ENCODE measurements at regions not wholly inside any gene's neighbourhood (a gene's known extent, or its start where the extent isn't known, plus 50 kb on each side); places are given as distances from the start of the nearest gene placed in this dataset.

DNA sequence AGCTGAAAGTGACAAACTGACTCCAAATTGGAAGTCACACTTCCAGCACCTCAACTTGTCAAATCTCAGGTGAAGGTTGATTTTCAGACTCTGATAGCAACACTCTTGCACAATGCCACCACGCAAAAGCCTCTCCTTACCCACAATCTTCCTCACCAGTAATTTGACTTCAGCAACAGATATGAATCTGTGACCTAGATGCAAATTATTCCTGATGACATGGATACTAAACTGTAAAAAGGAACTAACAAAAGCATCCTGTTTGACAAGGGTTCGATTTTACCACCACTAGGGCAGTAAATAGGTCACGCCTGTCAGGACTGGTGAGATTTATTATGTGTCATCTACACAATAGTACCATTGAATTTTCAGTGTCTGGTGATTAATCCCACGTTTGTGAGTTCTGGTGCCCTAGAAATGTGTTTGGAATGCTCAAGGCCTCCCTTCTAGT is 134.4 kb upstream of the COL21A1 start:
- CTCF ChIA-PET, result no interaction called here
- POLR2A ChIA-PET, result no interaction called here
- Mint-ChIP-seq H3K36me3 (no peaks in the 10 kb centered on the region), H3K4me3 (no peak overlapping the region), H3K27ac (no peak overlapping the region), H3K9me3 (peaks cover 0 to 6% (median 0%) of the 10 kb centered on the region in 5 donors), H3K27me3 (no peaks in the 10 kb centered on the region), H3K4me1 (no peaks in the 10 kb centered on the region)
- no peak overlapping the region for H3K4me3 ChIP-seq (ENCODE audit: low read length)
- H3K27ac ChIP-seq (ENCODE audit: low read depth, low read length), result no peak overlapping the region
- no peaks in the 10 kb centered on the region for H3K4me1 ChIP-seq (ENCODE audit: insufficient read depth, low read length)
- H3K36me3 ChIP-seq (ENCODE audit: insufficient read depth, low read length), result no peaks in the 10 kb centered on the region
- no peaks in the 10 kb centered on the region for H3K9me3 ChIP-seq (ENCODE audit: low read length)
- no peak for DNase-seq
- H3K27me3 ChIP-seq (ENCODE audit: insufficient read depth, low read length, poor library complexity, severe bottlenecking), result no peaks in the 10 kb centered on the region

DNA sequence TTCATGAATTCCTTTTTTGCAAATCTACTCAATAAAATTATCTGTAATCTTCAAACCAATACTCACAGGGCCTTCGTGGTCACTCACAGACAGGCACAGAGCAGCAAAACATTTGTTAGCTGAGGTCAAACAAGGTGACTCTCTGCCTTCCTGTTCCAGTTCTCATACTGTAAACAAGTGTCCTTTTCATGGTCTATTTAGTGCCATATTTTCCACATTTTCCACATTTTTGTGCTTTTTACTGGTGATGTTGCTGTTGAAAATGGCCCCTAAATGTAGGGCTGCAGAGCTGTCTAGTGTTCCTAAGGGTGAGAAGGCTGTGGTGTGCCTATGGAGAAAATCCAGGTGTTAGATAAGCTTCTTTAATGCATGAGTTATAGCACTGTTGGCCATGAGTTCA is 133.1 kb upstream of the COL21A1 start:
- no peaks in the 10 kb centered on the region for H3K27me3 Mint-ChIP-seq
- H3K36me3 Mint-ChIP-seq, result no peaks in the 10 kb centered on the region
- no peak for DNase-seq
- Histone ChIP-seq H3K4me1 (ENCODE audit: insufficient read depth, low read length) (no peaks in the 10 kb centered on the region), H3K9me3 (ENCODE audit: low read length) (no peaks in the 10 kb centered on the region), H3K27me3 (ENCODE audit: insufficient read depth, low read length, poor library complexity, severe bottlenecking) (no peaks in the 10 kb centered on the region), H3K36me3 (ENCODE audit: insufficient read depth, low read length) (no peaks in the 10 kb centered on the region), H3K27ac (ENCODE audit: low read depth, low read length) (no peak overlapping the region), H3K4me3 (ENCODE audit: low read length) (no peak overlapping the region)
- no peak overlapping the region for H3K4me3 Mint-ChIP-seq
- ChIA-PET CTCF (no interaction called here), POLR2A (no interaction called here)
- peaks cover 0 to 6% (median 0%) of the 10 kb centered on the region in 5 donors for H3K9me3 Mint-ChIP-seq
- H3K4me1 Mint-ChIP-seq, result no peaks in the 10 kb centered on the region
- no peak overlapping the region for H3K27ac Mint-ChIP-seq

DNA sequence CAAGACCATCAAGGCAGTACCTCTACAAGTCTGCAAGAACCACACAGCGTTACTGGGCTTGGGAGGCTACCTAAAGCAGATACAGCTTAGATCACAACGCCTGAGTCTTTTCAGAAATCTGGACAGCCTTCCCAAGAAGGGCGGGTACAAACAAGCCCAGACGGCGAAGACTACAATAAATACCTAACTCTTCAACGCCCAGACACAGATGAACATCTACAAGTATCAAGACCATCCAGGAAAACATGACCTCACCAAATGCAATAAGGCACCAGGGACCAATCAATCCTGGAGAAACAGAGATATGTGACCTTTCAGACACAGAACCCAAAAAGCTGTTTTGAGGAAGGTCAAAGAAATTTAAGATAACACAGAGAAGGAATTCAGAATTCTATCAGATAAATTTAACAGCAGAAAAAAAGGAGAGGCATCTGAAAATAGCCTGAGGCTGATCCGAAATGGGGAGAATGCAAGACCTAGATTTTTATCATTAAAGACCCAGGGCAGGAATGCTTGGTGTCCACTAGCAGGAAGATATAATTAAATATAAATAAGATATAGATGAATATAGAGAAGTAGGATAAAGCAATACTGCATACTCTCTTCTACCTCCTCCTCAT is 131.7 kb upstream of the COL21A1 start:
- H3K4me3 Mint-ChIP-seq, result no peak overlapping the region
- no peak for DNase-seq
- POLR2A ChIA-PET, result no interaction called here
- Histone ChIP-seq H3K27me3 (ENCODE audit: insufficient read depth, low read length, poor library complexity, severe bottlenecking) (no peaks in the 10 kb centered on the region), H3K4me1 (ENCODE audit: insufficient read depth, low read length) (no peaks in the 10 kb centered on the region), H3K9me3 (ENCODE audit: low read length) (no peaks in the 10 kb centered on the region), H3K36me3 (ENCODE audit: insufficient read depth, low read length) (no peaks in the 10 kb centered on the region), H3K4me3 (ENCODE audit: low read length) (no peak overlapping the region), H3K27ac (ENCODE audit: low read depth, low read length) (no peak overlapping the region)
- H3K9me3 Mint-ChIP-seq, result peaks cover 0 to 2% (median 0%) of the 10 kb centered on the region in 5 donors
- CTCF ChIA-PET, result no interaction called here
- H3K27ac Mint-ChIP-seq, result no peak overlapping the region
- H3K36me3 Mint-ChIP-seq, result no peaks in the 10 kb centered on the region
- H3K27me3 Mint-ChIP-seq, result no peaks in the 10 kb centered on the region
- H3K4me1 Mint-ChIP-seq, result no peaks in the 10 kb centered on the region

DNA sequence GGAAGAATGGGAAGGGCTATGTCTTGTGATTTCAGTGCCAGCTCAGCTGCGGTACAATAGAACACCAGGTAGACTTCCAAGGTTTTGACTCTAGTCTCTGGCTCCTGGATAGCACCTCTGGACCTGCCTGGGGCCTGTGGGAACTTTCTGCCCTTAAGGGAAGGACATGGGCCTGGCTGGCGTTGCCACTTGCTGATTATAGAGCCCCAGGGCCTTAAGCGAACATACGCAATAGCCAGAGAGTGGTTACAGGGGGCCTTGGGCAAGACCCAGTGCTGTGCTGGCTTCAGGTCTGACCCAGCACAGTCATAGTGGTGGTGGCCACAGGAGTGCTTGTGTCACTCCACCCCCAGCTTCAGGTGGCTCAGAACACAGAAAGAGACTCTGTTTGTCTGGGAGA is 131.1 kb upstream of the COL21A1 start:
- H3K27ac Mint-ChIP-seq, result no peak overlapping the region
- no peaks in the 10 kb centered on the region for H3K4me1 ChIP-seq (ENCODE audit: insufficient read depth, low read length)
- H3K4me3 Mint-ChIP-seq, result no peak overlapping the region
- H3K4me3 ChIP-seq (ENCODE audit: low read length), result no peak overlapping the region
- H3K36me3 Mint-ChIP-seq, result no peaks in the 10 kb centered on the region
- POLR2A ChIA-PET, result no interaction called here
- peaks cover 0 to 2% (median 0%) of the 10 kb centered on the region in 5 donors for H3K9me3 Mint-ChIP-seq
- DNase-seq, result no peak
- H3K27me3 Mint-ChIP-seq, result no peaks in the 10 kb centered on the region
- CTCF ChIA-PET, result interaction anchor here (0.5 kb wide), 1 partner anchor 414 kb away, joined by 3 read pairs; no protein-coding TSS in a partner anchor
- no peak overlapping the region for H3K27ac ChIP-seq (ENCODE audit: low read depth, low read length)
- no peaks in the 10 kb centered on the region for H3K4me1 Mint-ChIP-seq
- no peaks in the 10 kb centered on the region for H3K9me3 ChIP-seq (ENCODE audit: low read length)
- H3K36me3 ChIP-seq (ENCODE audit: insufficient read depth, low read length), result no peaks in the 10 kb centered on the region
- no peaks in the 10 kb centered on the region for H3K27me3 ChIP-seq (ENCODE audit: insufficient read depth, low read length, poor library complexity, severe bottlenecking)

DNA sequence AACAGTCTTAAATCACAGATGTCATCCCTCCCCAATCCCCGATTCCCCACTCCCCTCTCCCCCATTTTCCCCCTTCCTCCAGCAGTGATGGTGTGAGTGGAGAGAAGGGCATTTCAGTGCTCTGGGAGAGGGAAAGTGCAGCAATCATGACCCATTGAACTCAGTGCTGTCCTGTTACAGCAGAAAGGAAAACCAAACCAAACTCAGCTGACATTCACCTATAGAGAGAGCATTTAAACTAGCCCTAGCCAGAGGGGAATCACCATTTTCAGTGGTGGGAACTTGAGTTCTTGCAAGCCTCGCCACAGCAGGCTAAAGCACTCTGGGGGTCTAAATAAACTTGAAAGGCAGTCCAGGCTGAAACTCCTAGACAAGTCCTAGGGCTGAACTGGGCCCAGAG is 129.9 kb upstream of the COL21A1 start:
- Histone ChIP-seq H3K36me3 (ENCODE audit: insufficient read depth, low read length) (no peaks in the 10 kb centered on the region), H3K27me3 (ENCODE audit: insufficient read depth, low read length, poor library complexity, severe bottlenecking) (no peaks in the 10 kb centered on the region), H3K4me1 (ENCODE audit: insufficient read depth, low read length) (no peaks in the 10 kb centered on the region), H3K9me3 (ENCODE audit: low read length) (no peaks in the 10 kb centered on the region), H3K4me3 (ENCODE audit: low read length) (no peak overlapping the region), H3K27ac (ENCODE audit: low read depth, low read length) (no peak overlapping the region)
- ChIA-PET POLR2A (no interaction called here), CTCF (no interaction called here)
- Mint-ChIP-seq H3K36me3 (no peaks in the 10 kb centered on the region), H3K27me3 (no peaks in the 10 kb centered on the region), H3K4me3 (no peak overlapping the region), H3K4me1 (no peaks in the 10 kb centered on the region), H3K9me3 (peaks cover 0 to 2% (median 0%) of the 10 kb centered on the region in 5 donors), H3K27ac (no peak overlapping the region)
- DNase-seq, result no peak

DNA sequence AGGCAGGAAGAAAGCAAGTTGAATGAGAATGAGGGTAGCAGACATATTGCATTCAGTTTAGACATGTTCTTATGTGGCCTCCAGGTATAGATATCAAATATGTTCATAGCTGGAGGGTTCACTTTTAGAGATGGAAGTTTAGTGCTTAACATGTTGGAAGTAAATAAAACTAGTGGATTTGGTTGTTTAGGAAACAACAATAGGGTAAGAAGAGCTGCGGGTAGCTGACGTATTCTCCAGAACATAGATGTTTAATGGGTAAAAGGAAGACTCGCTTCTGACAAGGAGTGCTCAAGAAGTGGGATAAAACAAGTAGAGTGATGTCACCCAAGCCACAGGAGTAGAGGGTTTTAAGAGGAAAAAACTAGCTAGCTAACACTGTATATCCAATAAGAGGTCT is 128.4 kb upstream of the COL21A1 start:
- Histone ChIP-seq H3K4me1 (ENCODE audit: insufficient read depth, low read length) (no peaks in the 10 kb centered on the region), H3K9me3 (ENCODE audit: low read length) (no peaks in the 10 kb centered on the region), H3K27ac (ENCODE audit: low read depth, low read length) (no peak overlapping the region), H3K27me3 (ENCODE audit: insufficient read depth, low read length, poor library complexity, severe bottlenecking) (no peaks in the 10 kb centered on the region), H3K4me3 (ENCODE audit: low read length) (no peak overlapping the region), H3K36me3 (ENCODE audit: insufficient read depth, low read length) (no peaks in the 10 kb centered on the region)
- CTCF ChIA-PET, result no interaction called here
- H3K27me3 Mint-ChIP-seq, result no peaks in the 10 kb centered on the region
- H3K4me3 Mint-ChIP-seq, result no peak overlapping the region
- DNase-seq, result no peak
- peak overlapping the region in 1 of 8 donors; percentile 21 for H3K27ac Mint-ChIP-seq
- H3K9me3 Mint-ChIP-seq, result peaks cover 0 to 2% (median 0%) of the 10 kb centered on the region in 5 donors
- POLR2A ChIA-PET, result no interaction called here
- H3K36me3 Mint-ChIP-seq, result no peaks in the 10 kb centered on the region
- no peaks in the 10 kb centered on the region for H3K4me1 Mint-ChIP-seq

DNA sequence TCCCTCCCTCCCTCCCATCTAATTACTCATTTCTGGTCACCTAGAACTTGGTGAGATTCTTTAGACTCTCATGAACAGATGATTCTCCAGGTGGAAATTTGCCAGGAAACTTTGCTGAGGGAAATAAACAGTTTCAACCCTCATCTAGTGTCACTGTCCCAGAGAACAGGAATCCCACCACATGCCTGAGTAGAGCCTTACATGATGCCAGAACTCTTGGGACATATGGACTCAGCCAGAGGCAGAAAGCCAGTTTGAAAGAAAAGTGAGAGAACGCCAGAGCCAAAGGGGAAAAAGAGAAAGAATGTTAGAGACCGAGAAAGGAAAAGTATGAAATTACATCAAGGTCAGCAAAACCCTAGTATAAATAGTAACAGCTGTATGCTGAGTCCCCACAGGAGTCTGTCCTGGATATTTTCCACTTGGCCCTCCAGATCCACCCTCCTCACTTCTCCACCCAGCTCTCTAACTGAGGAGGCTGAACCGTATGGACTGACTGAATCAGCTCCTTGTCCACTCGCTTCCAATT is 127.5 kb upstream of the COL21A1 start:
- no peak overlapping the region for H3K27ac ChIP-seq (ENCODE audit: low read depth, low read length)
- no peaks in the 10 kb centered on the region for H3K9me3 ChIP-seq (ENCODE audit: low read length)
- no peaks in the 10 kb centered on the region for H3K36me3 Mint-ChIP-seq
- H3K27me3 Mint-ChIP-seq, result no peaks in the 10 kb centered on the region
- no peak for DNase-seq
- H3K4me1 Mint-ChIP-seq, result peaks cover 0 to 3% (median 0%) of the 10 kb centered on the region in 3 donors
- H3K9me3 Mint-ChIP-seq, result peaks cover 0 to 2% (median 0%) of the 10 kb centered on the region in 5 donors
- H3K36me3 ChIP-seq (ENCODE audit: insufficient read depth, low read length), result no peaks in the 10 kb centered on the region
- H3K4me1 ChIP-seq (ENCODE audit: insufficient read depth, low read length), result no peaks in the 10 kb centered on the region
- POLR2A ChIA-PET, result no interaction called here
- H3K4me3 Mint-ChIP-seq, result no peak overlapping the region
- peak overlapping the region in 1 of 8 donors; percentile 65 for H3K27ac Mint-ChIP-seq
- CTCF ChIA-PET, result no interaction called here
- H3K4me3 ChIP-seq (ENCODE audit: low read length), result no peak overlapping the region
- no peaks in the 10 kb centered on the region for H3K27me3 ChIP-seq (ENCODE audit: insufficient read depth, low read length, poor library complexity, severe bottlenecking)

DNA sequence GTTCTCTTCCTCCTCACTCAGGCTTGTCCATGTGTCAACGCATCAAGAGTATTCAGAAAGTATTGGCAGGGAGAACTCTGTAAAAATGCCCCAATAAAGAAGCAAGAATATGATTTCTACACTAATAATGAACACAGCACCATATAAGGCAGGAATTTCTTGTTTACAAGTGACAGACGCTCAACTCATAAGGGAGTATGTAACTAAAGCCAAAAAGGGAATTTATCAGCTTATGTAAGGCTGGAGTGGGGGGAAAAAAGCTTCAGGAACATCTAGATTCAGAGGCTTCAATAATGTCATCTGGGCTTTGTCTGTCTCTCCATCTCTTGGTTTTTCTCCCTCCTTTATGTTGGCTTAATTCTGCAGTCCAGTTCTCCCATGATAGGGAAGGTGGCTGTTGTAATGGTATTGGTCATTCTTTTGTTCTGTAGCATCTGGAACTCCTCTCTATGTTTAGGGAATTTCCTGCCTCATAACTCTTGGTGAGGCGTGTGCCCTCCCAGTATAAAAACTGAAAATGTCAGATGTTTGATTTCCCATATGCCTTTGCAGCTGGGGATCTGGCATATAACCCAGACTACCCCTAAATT is 125.1 kb upstream of the COL21A1 start:
- no peak overlapping the region for H3K27ac Mint-ChIP-seq
- H3K9me3 Mint-ChIP-seq, result peaks cover 0 to 2% (median 0%) of the 10 kb centered on the region in 5 donors
- DNase-seq, result no peak
- Histone ChIP-seq H3K4me3 (ENCODE audit: low read length) (no peak overlapping the region), H3K27ac (ENCODE audit: low read depth, low read length) (no peak overlapping the region), H3K4me1 (ENCODE audit: insufficient read depth, low read length) (no peaks in the 10 kb centered on the region), H3K27me3 (ENCODE audit: insufficient read depth, low read length, poor library complexity, severe bottlenecking) (no peaks in the 10 kb centered on the region), H3K9me3 (ENCODE audit: low read length) (no peaks in the 10 kb centered on the region), H3K36me3 (ENCODE audit: insufficient read depth, low read length) (no peaks in the 10 kb centered on the region)
- no peaks in the 10 kb centered on the region for H3K36me3 Mint-ChIP-seq
- ChIA-PET CTCF (no interaction called here), POLR2A (no interaction called here)
- no peaks in the 10 kb centered on the region for H3K27me3 Mint-ChIP-seq
- H3K4me1 Mint-ChIP-seq, result peaks cover 0 to 3% (median 0%) of the 10 kb centered on the region in 3 donors
- H3K4me3 Mint-ChIP-seq, result no peak overlapping the region

Data from CD8-positive, alpha-beta memory T cell (primary cell).